IPS-11a (cell line): ENCODE measurements at regions not wholly inside any gene's neighbourhood (a gene's known extent, or its start where the extent isn't known, plus 50 kb on each side); places are given as distances from the start of the nearest gene placed in this dataset.

Experiments
- H3K4me3 ChIP-seq: one replicate; pipeline ENCODE4 v1.5.1; 2013; ENCODE audit warnings: low read depth, low read length, control low read depth

DNA sequence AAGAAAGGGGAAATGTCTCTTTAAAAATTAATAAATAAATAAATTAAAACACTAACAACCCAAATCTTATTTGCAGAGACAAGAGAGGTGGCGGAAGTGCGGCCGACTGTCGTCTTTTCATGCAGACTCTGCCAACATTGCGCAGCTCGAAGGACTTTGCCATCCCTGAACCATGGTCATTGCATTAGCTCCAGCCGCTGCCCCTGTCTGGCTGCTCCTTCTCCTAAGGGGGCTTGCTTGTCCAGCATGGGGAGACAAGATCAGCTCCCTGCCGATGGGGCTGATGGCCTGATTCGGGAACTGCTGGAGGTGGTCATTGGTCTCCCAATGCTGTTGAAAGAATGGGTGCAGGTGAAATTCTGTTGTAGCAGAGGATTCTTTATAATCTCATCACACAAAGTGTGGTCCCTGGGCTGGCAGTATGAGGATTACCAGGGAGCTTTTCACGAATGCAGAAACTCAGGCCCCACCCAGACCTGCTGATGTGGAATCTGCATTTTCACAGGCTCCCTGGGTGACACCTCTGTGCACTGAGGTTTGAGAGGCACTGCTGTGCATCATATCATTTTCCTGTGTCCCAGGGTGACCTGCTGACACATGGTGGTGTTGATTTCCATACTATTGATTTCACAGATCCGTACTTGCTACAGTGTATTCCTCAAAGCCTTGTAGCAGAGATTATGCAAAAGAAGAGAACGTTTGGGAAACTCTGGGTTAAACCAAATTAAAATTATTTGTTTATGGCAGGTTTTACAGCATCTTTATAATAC lies 172.4 kb upstream of the ZMIZ1 start:
- H3K4me3 ChIP-seq, result no peak overlapping the region

DNA sequence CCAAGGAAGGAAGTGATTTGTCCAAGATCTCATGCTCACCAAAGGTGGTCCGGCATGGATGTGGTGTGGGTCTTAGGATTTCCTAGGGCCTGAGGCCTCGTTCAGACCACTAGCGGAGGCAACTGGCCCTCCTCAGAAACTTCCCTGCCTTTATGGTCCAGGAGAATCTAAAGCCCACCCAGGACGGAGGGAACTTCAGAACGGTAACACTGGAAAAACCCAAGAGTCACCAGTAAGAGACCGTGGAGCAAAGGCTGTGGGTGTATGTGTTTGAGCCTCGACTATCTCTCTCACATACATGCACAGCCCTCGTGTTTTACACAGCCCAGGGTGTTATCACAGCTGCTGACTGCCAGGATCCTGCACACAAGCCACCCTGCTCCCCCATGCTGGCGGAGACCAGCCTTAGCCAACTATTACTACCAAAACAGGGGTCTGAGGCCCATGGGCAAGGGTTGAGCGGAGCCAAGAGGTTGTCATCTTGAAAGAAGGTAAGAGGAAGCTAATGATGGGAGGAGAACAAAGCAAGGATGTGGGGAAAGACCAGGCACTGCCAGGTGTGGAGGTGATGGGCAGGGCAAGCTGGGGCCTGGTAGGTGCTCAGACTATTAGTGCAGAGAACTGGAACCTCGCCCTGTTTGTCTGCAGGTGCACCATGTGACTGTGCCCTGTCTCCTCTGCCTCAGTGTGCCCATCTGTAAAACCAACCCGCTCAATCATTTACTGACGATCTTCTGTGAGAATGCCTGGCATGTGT lies 170.2 kb upstream of the ZMIZ1 start:
- H3K4me3 ChIP-seq, result no peak overlapping the region

DNA sequence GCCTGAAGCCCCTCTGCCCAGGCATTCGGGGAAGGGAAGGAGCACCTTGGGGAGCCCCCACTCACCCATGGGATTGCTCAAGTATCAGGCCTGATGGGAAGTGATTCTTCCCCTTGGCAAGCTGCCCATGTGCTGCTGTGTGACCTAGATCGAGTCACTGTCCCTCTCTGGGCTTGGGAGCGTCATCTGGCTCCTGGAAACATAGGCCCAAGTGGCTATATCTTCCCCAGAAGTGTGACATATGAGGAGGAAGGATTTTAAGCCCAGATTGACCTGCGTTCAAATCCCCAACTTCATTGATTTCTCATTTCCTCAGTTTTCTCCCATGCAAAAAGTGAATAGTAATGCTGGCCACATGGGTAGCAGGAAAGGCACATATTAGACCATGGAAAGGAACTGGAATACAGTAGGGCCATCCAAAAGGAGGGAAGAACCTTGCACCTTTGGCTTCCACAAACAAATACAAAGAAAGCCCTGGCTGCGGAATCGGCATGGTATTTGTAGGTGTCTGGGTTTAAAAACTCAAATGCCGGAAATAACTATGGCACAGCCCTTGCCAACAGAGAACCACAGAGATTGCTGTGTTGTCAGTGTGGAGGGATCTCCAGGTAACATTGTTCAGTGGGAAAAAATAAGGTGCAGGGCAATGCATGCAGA lies 169.5 kb upstream of the ZMIZ1 start:
- no peak overlapping the region for H3K4me3 ChIP-seq

DNA sequence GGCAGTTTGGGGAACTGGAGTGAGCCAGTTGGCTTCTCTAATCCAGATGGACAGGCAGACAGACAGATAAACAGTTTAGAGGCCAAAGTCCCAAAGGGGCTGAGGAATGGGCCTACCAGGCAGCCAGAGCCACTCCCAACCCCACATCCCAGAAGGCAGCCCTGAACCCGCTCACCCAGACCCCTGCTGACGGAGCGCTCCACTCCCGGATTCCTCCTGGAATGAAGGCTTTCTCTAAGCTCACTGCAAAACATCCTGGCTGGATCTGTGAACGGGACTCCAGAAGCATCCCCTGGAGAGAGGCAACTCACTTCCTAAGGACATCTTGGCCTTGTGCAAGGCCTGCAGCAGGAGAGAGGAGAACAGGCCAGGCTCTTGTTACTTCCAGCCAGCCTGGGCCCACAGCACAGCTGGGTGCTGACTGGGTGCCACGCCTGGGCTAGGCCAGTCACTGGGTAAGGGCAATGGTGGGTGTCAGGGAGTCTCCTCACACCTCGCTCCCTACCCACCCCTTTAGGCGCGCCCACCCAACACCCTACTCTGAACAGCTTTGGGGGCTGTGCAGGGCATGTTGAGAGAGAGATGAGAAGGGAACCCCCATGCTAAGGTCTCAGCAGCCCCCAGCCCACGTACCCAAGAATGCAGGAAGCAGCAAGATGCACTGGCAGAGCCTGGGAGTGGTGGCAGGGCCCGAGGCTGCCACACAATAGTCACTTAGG lies 168.6 kb upstream of the ZMIZ1 start:
- H3K4me3 ChIP-seq, result no peak overlapping the region

DNA sequence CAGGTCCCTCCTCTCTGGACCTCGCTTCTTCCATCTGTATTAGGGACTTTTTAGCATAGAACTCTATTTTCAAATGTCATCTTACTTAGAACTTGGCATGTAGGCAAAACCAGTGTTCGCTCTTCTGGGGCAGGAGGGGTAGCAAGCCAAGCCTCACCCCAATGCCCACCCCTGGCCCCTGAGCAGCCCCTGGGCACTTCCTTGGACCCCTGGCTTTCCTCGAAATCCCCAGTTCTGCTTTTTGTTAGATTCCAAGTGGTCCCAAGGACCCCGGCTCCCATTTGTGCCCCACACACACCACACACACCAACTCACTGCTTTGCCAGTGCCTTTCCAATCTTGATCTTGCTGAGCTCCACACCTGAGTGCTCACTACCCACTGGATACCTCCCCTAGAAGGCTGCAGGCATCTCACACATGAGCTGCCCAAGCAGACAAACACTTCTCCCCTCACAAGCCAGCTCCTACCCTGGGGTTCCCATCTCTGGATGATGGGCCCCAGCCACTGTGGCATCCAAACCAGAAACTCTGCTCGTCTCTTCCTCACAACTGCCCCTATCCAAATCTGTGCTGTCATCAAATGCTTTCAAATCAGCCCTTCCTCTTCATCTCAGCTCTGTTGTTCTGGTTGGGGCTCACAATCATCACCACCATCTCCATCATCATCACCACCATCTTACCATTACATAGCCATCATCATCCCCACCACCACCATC lies 167.9 kb upstream of the ZMIZ1 start:
- no peak overlapping the region for H3K4me3 ChIP-seq

DNA sequence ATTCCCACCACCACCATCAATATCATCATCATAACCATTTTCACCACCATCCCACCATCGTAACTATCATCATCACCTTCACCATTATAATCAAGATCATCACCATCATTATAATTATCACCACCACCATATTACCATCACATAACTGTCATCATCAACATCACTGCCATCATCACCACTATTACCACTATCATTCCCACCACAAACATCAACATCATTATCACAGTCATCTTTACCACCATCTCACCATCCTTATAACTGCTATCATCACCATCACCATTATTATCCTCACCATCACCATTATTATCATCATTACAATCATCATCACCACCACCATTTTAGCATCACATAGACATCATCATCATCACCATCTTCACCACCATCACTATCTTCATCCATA lies 167.1 kb upstream of the ZMIZ1 start:
- no peak overlapping the region for H3K4me3 ChIP-seq

DNA sequence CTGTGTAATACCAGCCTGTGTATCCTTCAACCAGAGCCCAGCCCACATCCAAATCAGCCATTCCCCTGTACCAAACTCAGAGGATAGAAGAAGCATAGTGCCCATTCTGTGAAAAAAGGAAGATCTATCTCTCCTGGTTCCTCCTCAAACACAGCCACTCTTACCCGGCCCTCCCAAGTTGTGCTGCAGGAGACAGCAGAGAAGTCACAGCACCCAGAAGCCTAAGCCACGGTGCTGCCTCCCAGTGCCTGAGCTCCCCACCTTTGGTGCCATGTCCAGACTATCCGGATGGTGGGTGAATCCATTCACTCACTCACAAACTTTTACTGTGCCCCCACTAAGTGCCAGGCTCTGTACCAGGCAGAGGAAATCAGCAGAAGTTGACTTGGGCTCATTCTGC lies 166.0 kb upstream of the ZMIZ1 start:
- no peak overlapping the region for H3K4me3 ChIP-seq

DNA sequence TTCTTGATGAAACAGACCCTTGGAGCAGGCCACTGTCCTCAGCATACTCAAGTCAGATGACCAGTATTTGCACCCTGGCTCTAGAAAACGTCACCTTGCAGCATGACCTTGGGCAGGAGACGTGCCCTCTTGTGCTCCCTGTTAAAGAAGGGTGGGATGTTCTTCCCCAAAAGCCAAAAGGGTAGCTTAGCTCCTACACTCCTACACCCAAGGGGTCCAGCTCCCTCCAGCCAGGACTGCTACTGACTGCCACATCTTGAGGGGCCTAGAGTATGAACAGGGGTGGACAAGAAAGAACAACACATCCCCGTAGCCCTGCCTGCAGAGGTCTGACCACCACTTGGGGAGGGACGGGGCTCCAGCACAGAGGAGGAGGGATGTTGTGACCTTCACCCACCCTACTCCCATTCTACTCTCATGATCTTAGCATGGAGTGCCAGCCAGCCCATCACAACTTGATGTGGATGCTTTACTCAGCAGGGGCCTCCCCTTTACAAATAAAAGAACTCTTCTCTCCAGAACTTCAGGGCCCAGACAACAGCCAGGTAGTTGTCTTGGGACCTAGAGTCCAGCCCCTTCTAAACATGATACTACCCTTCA lies 165.3 kb upstream of the ZMIZ1 start:
- no peak overlapping the region for H3K4me3 ChIP-seq

DNA sequence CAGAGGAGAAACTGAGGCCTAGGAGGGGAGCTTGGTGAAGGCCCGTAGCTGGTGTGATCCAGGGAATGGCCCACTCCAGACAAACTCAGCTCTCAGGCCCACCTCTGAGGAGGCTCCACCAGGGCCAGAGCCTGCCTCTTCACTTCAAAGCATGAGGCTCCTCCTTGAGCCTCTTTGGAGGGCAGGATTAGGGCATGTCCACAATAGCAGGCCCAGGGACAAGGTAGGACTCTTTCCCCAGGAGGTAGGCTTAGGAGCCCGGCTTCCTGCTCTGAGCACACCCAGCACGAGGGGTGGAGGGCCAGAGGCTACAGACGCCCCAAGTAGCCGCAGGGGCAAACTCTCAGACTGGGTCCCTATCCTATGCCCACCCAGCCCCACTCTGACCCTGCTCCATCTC lies 164.6 kb upstream of the ZMIZ1 start:
- no peak overlapping the region for H3K4me3 ChIP-seq

DNA sequence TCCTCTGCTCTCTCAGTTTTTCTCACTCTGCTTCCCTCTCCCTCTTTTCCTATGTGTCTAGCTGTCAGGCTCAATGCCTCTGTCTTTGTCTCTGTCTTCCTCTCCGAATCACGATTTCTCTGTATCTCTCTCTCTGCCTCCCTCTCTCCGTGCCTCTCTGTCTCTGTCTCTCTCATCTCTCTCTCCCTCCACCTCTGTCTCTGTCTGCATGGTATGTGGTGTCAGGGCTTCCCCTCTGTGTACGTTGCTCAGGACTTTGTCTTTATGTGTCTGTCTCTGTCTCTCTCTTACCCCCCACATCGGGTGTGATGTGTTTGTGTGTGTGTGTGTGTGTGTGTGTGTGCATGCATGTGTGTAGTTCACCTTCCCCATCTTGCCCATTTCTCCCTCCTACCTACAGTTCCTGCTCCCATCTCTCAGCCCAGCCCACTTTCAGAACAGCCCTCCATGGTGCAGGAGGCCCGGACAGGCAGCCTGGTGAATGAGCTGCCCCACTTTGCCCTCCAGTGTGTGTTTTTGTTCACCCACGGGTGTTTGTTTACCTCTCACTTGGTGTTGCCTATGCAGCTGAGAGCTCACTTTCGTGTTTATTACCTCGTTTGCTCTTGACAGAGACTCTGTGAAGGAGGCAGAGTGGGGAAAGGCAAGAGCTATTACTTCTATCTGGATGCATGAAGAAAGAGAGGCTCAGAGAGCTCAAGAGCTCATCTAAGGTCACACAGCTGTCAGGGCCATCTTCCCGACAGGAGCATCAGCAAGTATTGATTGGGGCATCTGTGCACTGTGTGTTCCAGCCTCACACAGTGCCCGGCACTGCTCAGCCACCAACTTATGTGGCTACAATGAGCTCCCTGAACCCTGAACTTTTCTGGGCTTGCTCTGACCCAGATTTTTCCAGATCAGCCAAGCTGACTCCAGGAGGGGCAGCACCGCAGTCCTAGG lies 163.5 kb upstream of the ZMIZ1 start:
- no peak overlapping the region for H3K4me3 ChIP-seq

DNA sequence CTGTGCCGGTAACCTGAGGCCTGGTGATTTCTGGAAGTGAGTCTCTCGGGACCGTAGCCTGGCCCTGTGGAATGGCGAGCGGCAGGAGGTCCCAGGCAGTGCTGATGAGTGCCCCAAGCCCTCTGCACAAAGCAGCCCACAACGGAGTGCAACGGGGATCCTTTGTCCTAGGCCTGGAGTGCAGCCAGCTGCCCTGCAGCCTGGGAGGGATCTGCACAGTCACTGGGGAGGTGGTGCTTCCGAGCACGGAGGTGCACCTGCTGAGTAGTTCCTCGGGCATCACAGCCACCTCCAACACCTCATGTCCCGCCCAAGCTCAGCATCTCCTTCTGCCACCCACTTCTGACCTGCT lies 162.8 kb upstream of the ZMIZ1 start:
- no peak overlapping the region for H3K4me3 ChIP-seq

DNA sequence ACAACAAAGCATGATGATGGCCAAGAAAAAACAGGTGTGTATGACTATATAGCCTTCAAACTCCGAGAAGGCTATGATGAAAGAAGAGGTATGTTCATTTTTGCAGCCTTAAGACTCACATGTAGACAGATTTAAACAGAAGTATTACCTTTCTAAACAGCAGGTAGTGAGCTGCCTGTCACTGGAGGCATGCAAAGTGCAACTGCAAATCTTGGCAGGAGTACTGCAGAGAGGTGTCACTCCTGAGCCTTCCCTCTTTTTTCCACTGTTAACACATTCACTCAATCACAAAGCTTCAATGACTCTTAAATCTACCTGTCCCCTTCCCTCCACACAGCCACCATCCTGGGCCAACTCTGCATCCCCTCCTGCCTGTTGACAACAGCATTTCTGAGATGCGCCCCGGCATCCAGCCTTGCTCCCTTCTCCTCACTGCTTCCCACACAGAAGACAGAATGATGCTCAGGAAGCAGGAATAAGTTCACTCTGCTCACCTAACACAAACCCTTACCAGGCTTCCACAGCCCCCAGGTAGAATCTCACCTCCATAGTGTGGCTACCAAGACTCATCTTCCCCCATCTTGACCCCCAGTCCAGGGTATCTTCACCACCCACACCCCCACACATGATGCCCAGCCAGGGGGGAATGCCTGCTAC lies 161.9 kb upstream of the ZMIZ1 start:
- no peak overlapping the region for H3K4me3 ChIP-seq

DNA sequence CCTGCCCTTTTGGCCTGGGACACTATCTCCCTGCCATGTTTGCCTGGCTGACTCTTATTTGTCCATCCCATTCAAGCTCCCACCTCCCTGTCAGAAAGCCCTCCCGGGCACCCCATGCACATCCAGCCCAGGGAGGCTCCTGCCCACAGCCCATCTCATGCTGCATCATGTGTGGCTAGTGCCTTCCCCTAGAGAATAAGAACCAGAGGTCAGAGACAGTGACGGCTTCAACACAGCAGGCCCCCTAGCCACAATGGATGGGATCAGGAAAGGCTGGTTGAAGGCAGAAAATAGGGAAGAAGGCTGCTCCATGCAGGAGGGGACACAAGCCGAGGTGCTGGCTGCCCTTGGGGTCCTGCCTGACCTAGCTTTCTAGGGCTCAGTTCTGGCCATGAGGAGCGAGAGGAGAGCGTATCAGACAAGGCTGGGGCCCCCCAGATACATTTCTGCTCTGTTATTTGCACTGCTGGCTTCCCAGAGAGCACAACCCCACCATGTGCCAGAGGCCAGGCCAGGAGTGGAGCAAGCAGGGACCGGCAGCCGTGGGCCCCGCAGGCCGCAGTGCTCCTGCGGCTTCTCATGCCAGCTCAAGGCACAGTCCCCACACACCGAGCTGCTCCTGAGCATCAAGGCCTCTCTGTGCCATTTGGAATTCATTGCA lies 161.1 kb upstream of the ZMIZ1 start:
- no peak overlapping the region for H3K4me3 ChIP-seq

DNA sequence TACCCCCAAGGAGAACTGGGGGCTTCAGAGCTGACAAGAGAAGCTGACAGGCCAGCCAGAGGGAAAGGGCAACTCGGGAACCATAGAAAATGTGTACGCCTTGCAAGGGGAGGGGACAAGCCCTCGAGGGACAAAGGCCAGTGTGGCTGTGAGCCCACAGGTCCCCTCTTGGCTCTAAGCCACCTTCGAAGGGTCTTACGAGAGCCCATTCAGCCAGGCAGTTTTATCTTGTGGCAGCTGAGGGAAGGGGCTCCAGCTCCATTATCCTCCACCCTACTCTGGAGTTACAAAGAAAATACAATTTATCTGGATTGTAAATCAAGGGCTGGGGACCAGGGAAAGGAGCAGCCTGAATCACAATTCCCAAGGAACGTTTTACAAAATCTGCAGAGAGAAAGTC lies 159.5 kb upstream of the ZMIZ1 start:
- no peak overlapping the region for H3K4me3 ChIP-seq

DNA sequence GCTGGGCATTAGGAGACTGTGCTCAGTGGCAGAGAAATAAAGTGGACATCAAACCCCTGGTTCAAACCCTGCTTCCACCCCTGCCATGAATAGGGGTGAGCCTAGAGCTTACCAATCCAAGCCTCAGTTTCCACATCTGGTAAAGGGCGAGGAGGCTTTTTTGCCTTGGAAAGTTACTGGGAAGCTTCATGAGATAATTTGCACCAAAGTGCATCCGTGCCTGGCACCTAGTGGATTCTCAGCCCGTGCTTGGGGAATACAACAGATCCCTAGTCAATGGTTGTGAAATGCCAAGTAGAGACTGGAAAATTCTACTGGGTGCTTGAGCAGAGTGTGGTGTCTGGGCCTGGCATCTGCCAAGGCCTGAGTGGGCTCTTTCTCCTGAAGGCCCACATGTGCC lies 158.7 kb upstream of the ZMIZ1 start:
- H3K4me3 ChIP-seq, result no peak overlapping the region

DNA sequence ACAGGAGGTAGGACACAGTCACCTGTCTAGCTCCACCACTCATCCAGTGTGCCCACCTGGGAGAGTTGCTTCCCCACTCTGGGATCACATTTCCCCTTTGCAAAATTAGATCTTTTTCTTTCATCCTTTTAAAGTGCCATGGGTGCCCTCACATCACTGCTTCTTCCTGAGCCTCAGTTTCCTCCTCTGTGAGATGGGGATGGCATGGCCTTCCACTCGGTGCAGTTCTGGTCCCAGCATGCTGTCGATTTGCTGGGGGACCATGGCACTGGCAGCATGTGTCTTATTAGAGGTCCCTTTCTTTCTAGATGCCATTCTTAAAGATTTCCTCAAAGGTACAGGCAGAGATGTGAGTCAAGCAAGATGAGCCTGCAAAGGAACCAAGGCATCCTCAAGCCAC lies 158.3 kb upstream of the ZMIZ1 start:
- no peak overlapping the region for H3K4me3 ChIP-seq

DNA sequence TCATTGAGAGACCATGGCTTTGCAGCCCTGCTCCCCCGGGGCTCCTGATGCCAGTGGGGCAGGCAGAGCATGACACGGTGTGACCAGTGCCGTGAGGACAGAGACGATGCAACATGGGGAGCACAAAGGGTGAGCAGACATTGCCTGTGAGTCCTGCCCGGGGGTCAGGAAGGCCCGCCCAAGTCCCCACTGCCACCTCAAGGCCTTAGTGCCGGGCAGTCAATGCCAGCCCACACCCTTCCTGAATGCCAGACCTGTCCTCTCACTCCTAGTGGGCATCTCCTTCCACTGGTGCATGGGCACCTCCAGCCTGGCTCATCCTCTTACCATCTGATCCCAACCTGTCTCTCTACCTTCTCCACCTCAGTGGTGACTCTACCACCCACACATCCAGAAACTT lies 157.9 kb upstream of the ZMIZ1 start:
- no peak overlapping the region for H3K4me3 ChIP-seq
